Right atrium auricular region (tissue), 2 donors: ENCODE measurements at regions not wholly inside any gene's neighbourhood (a gene's known extent, or its start where the extent isn't known, plus 50 kb on each side); places are given as distances from the start of the nearest gene placed in this dataset.
A peak's percentile ranks its signal among the peaks of the same experiment; 100 is the strongest.

Source experiments
- DNase-seq: peaks from one replicate; pipeline ENCODE4 v3.0.0-alpha.2; 2019; ENCODE audit warnings: low spot score
- H3K27ac ChIP-seq, 2 donors: fragments of 200-600 bp; sonication (generic); 1 replicate in 1 of 2; 2 replicates in 1 of 2; pipeline ENCODE4 v1.5.1; 2016 to 2019
- H3K27me3 ChIP-seq, 2 donors: fragments of 200-600 bp; sonication (generic); one replicate each; pipeline versions ENCODE4 v1.5.1 to v1.6.0; 2017 to 2019
- H3K36me3 ChIP-seq: fragments of 200-600 bp; sonication (generic); one replicate; pipeline ENCODE4 v1.5.1; 2016
- H3K4me1 ChIP-seq, 2 donors: fragments of 200-600 bp; sonication (generic); one replicate each; pipeline versions ENCODE4 v1.5.1 to v1.6.0; 2017 to 2019
- H3K4me3 ChIP-seq, 2 donors: fragments of 200-600 bp; sonication (generic); 1 replicate in 1 of 2; 2 replicates in 1 of 2; pipeline ENCODE4 v1.5.1; 2017 to 2019; ENCODE audit warnings: mild to moderate bottlenecking in 1 of 2, moderate library complexity in 1 of 2
- H3K9me3 ChIP-seq, 2 donors: fragments of 200-600 bp; sonication (generic); one replicate each; pipeline ENCODE4 v1.5.1; 2019
- TF ChIP-seq, protein P1 (sequence below), 2 donors: fragments of 200-600 bp; sonication (generic); IDR thresholded peaks; one replicate each; pipeline ENCODE4 v1.5.1; 2019; ENCODE audit warnings: antibody characterized with exemption in 2 of 2

DNA sequence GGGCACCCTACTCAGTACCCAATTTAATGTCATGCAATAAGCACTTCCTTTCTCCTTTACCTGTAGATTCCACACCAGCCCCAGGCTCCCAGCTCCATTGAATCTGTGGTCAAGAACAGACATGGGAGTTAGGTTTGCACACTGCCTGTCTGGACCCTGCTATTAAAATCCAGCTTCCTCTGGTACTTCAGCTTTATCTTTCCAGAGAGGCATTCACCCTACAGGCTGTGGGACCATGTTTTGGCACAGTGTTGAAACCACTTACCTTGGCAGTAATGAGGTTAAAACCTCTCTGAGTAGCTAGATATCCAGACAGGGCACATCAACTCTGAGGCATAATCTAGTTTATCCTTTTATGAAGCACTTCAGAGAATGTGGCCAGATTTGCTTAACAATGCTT is 191.5 kb upstream of the PCSK5 start:
- TF ChIP-seq, protein P1, sequence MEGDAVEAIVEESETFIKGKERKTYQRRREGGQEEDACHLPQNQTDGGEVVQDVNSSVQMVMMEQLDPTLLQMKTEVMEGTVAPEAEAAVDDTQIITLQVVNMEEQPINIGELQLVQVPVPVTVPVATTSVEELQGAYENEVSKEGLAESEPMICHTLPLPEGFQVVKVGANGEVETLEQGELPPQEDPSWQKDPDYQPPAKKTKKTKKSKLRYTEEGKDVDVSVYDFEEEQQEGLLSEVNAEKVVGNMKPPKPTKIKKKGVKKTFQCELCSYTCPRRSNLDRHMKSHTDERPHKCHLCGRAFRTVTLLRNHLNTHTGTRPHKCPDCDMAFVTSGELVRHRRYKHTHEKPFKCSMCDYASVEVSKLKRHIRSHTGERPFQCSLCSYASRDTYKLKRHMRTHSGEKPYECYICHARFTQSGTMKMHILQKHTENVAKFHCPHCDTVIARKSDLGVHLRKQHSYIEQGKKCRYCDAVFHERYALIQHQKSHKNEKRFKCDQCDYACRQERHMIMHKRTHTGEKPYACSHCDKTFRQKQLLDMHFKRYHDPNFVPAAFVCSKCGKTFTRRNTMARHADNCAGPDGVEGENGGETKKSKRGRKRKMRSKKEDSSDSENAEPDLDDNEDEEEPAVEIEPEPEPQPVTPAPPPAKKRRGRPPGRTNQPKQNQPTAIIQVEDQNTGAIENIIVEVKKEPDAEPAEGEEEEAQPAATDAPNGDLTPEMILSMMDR (IDR thresholded peaks at IDR 0.05), result no peak
- H3K27ac ChIP-seq, result no peak overlapping the region

GRCh38 chr9:75699625-75700251 is 190.7 kb upstream of the PCSK5 start:
- Histone ChIP-seq H3K4me3 (no peak overlapping the region), H3K27me3 (no peaks in the 10 kb centered on the region), H3K27ac (peak overlapping the region in 1 of 2 donors; percentile 15), H3K36me3 (no peaks in the 10 kb centered on the region), H3K9me3 (no peaks in the 10 kb centered on the region), H3K4me1 (peaks cover 0 to 8% of the 10 kb centered on the region in 2 donors)
- TF ChIP-seq, protein P1 (IDR thresholded peaks at IDR 0.05), result no peak
- DNase-seq, result no peak

More for the DNA sequence above, 191.5 kb upstream of the PCSK5 start:
- peaks cover 0 to 8% of the 10 kb centered on the region in 2 donors for H3K4me1 ChIP-seq
- no peaks in the 10 kb centered on the region for H3K27me3 ChIP-seq
- no peaks in the 10 kb centered on the region for H3K9me3 ChIP-seq
- no peaks in the 10 kb centered on the region for H3K36me3 ChIP-seq
- no peak for DNase-seq
- H3K4me3 ChIP-seq, result no peak overlapping the region

- Histone ChIP-seq H3K36me3 (no peaks in the 10 kb centered on the region), H3K27ac (no peak overlapping the region), H3K27me3 (no peaks in the 10 kb centered on the region), H3K4me3 (no peak overlapping the region), H3K4me1 (peaks cover 0 to 8% of the 10 kb centered on the region in 2 donors), H3K9me3 (no peaks in the 10 kb centered on the region)
- TF ChIP-seq, protein P1 (IDR thresholded peaks at IDR 0.05), result no peak
- no peak for DNase-seq
Measured at GRCh38 chr9:75700252-75700640, 190.2 kb upstream of the PCSK5 start.

DNA sequence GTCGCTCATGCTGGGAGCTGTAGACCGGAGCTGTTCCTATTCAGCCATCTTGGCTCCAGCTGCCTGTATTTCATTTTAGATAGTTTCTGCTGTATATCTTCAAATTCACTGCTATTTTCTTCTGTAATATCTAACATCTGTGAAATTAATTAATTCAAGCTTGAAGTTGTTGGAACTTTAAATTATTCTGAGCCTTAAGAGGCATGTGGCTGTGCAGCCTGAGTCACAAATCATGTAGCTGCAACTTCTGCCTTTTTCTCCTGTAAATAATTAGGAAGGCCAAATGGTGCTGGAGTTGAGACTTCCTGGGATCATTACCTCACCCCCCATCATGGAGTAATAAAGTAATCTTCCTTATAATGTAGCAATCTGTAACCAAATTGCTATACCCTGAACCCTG is 183.3 kb upstream of the PCSK5 start:
- Histone ChIP-seq H3K4me3 (no peak overlapping the region), H3K27me3 (no peaks in the 10 kb centered on the region), H3K36me3 (no peaks in the 10 kb centered on the region), H3K4me1 (no peaks in the 10 kb centered on the region), H3K9me3 (no peaks in the 10 kb centered on the region), H3K27ac (no peak overlapping the region)
- no peak for DNase-seq
- TF ChIP-seq, protein P1 (IDR thresholded peaks at IDR 0.05), result no peak

GRCh38 chr9:75709698-75710097 is 180.8 kb upstream of the PCSK5 start:
- Histone ChIP-seq H3K4me3 (no peak overlapping the region), H3K27me3 (no peaks in the 10 kb centered on the region), H3K4me1 (no peaks in the 10 kb centered on the region), H3K9me3 (no peaks in the 10 kb centered on the region), H3K27ac (no peak overlapping the region), H3K36me3 (no peaks in the 10 kb centered on the region)
- TF ChIP-seq, protein P1 (IDR thresholded peaks at IDR 0.05), result no peak
- DNase-seq, result no peak

DNA sequence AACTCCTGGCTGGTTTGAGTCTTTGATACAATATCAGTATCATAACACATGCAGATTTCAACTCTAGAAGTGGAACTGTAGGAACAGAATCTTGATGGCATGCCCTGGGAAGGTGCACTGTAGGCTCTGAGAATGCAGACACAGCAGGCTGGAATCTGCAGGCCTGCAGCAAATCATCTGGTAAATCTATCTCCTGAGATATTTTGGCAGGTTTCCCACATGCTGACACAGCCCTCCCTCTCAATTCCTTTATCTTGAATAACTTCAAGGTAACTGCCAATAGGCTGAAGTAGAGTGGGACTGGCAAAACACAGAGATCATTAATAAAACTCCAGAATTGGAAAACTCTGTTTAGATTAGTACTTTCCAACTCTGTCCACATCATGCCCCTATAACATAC is 177.8 kb upstream of the PCSK5 start:
- H3K27me3 ChIP-seq, result no peaks in the 10 kb centered on the region
- no peak overlapping the region for H3K4me3 ChIP-seq
- DNase-seq, result no peak
- TF ChIP-seq, protein P1 (IDR thresholded peaks at IDR 0.05), result no peak
- H3K9me3 ChIP-seq, result no peaks in the 10 kb centered on the region
- no peaks in the 10 kb centered on the region for H3K4me1 ChIP-seq
- no peak overlapping the region for H3K27ac ChIP-seq
- no peaks in the 10 kb centered on the region for H3K36me3 ChIP-seq
